Mesenchymal stem cell (in vitro differentiated cells and primary cell): ENCODE measurements at regions not wholly inside any gene's neighbourhood (a gene's known extent, or its start where the extent isn't known, plus 50 kb on each side); places are given as distances from the start of the nearest gene placed in this dataset.

Experiments used
- DNase-seq: peaks from one replicate; pipeline ENCODE4 v3.0.0-alpha.2; 2013
- H2AFZ ChIP-seq: one replicate; pipeline ENCODE4 v1.6.1; 2013; ENCODE audit warnings: low read depth, mild to moderate bottlenecking, control low read depth, inconsistent platforms, low read length, moderate library complexity
- H2AK5ac ChIP-seq: 2 replicates; pipeline ENCODE4 v1.6.1; 2013; ENCODE audit warnings: low read length, moderate library complexity, mild to moderate bottlenecking, inconsistent platforms; ENCODE audit not compliant: severe bottlenecking
- H2BK120ac ChIP-seq: one replicate; pipeline ENCODE4 v1.6.1; 2013; ENCODE audit warnings: low read depth, mild to moderate bottlenecking, inconsistent platforms, low read length, moderate library complexity
- H2BK12ac ChIP-seq, 2 experiments: one replicate each; pipeline ENCODE4 v1.6.1; 2013; ENCODE audit warnings: inconsistent platforms in 2 of 2, low read length in 2 of 2, mild to moderate bottlenecking in 2 of 2, moderate library complexity in 2 of 2, control low read depth in 1 of 2
- H2BK15ac ChIP-seq: one replicate; pipeline ENCODE4 v1.6.1; 2013; ENCODE audit warnings: mild to moderate bottlenecking, low read depth, inconsistent platforms; ENCODE audit not compliant: poor library complexity, severe bottlenecking
- H2BK5ac ChIP-seq: 2 replicates; pipeline ENCODE4 v1.6.1; 2013; ENCODE audit warnings: low read depth, mild to moderate bottlenecking, low read length, control low read depth, inconsistent platforms; ENCODE audit not compliant: poor library complexity, severe bottlenecking
- H3K14ac ChIP-seq, 2 experiments: one replicate each; pipeline ENCODE4 v1.6.1; 2013; ENCODE audit warnings: inconsistent platforms in 2 of 2, low read length in 2 of 2, control low read depth in 1 of 2, mild to moderate bottlenecking in 1 of 2, moderate library complexity in 1 of 2
- H3K18ac ChIP-seq, 2 experiments: one replicate each; pipeline ENCODE4 v1.6.1; 2013; ENCODE audit warnings: inconsistent platforms in 2 of 2, low read length in 2 of 2, control low read depth in 1 of 2, low read depth in 1 of 2, mild to moderate bottlenecking in 1 of 2
- H3K23ac ChIP-seq, 2 experiments: one replicate each; pipeline ENCODE4 v1.6.1; 2013; ENCODE audit warnings: inconsistent platforms in 2 of 2, low read length in 2 of 2, mild to moderate bottlenecking in 2 of 2, moderate library complexity in 2 of 2, control low read depth in 1 of 2
- H3K27ac ChIP-seq: 2 replicates; pipeline ENCODE4 v1.5.1; 2013; ENCODE audit warnings: mild to moderate bottlenecking, moderate library complexity, low read length, control low read depth, inconsistent platforms; ENCODE audit not compliant: poor library complexity, severe bottlenecking
- H3K27me3 ChIP-seq, 2 experiments: 2 replicates each; pipeline versions ENCODE4 v1.6.1 to v1.7.0; 2013; ENCODE audit warnings: low read length in 2 of 2, mild to moderate bottlenecking in 2 of 2, moderate library complexity in 2 of 2, control low read depth in 1 of 2, inconsistent platforms in 1 of 2; ENCODE audit not compliant: control insufficient read depth in 1 of 2, insufficient read depth in 1 of 2
- H3K36me3 ChIP-seq, 2 experiments: 2 replicates each; pipeline versions ENCODE4 v1.6.1 to v1.7.0; 2013; ENCODE audit warnings: low read length in 2 of 2, control low read depth in 1 of 2, inconsistent platforms in 1 of 2, low read depth in 1 of 2, mild to moderate bottlenecking in 1 of 2; ENCODE audit not compliant: insufficient read depth in 2 of 2, control insufficient read depth in 1 of 2
- H3K4ac ChIP-seq, 2 experiments: one replicate each; pipeline ENCODE4 v1.6.1; 2013; ENCODE audit warnings: inconsistent platforms in 2 of 2, low read length in 2 of 2, mild to moderate bottlenecking in 2 of 2, moderate library complexity in 2 of 2, control low read depth in 1 of 2, low read depth in 1 of 2
- H3K4me1 ChIP-seq: 2 replicates; pipeline ENCODE4 v1.6.1; 2013; ENCODE audit warnings: low read depth, low read length, control low read depth; ENCODE audit not compliant: control insufficient read depth, insufficient read depth
- H3K4me2 ChIP-seq: 2 replicates; pipeline ENCODE4 v1.6.1; 2013; ENCODE audit warnings: low read length, mild to moderate bottlenecking, inconsistent platforms; ENCODE audit not compliant: poor library complexity, severe bottlenecking
- H3K4me3 ChIP-seq, 2 experiments: 2 replicates each; pipeline versions ENCODE4 v1.5.1 to v1.7.0; 2013; ENCODE audit warnings: low read length in 2 of 2, mild to moderate bottlenecking in 2 of 2, control low read depth in 1 of 2, low read depth in 1 of 2; ENCODE audit not compliant: insufficient read depth in 1 of 2
- H3K79me1 ChIP-seq: replicated peaks from 2 replicates; pipeline ENCODE4 v1.6.1; 2013; ENCODE audit warnings: mild to moderate bottlenecking, control low read depth, low read length, inconsistent platforms; ENCODE audit not compliant: poor library complexity, severe bottlenecking
- H3K9ac ChIP-seq: 2 replicates; pipeline ENCODE4 v1.7.0; 2013; ENCODE audit warnings: mild to moderate bottlenecking, low read length, moderate library complexity
- H3K9me3 ChIP-seq: 2 replicates; pipeline ENCODE4 v1.7.0; 2013; ENCODE audit warnings: mild to moderate bottlenecking, low read length; ENCODE audit not compliant: control insufficient read depth
- H4K8ac ChIP-seq: one replicate; pipeline ENCODE4 v1.6.1; 2013; ENCODE audit warnings: inconsistent platforms, mild to moderate bottlenecking, low read length, moderate library complexity
- H4K91ac ChIP-seq: one replicate; pipeline ENCODE4 v1.6.1; 2013; ENCODE audit warnings: mild to moderate bottlenecking, low read length, inconsistent platforms
- WGBS: methylation state at CpG from one replicate; pipeline ENCODE4 v1.1.7; 2013; ENCODE audit warnings: mixed read lengths; 5-methylcytosine and 5-hydroxymethylcytosine counted together

DNA sequence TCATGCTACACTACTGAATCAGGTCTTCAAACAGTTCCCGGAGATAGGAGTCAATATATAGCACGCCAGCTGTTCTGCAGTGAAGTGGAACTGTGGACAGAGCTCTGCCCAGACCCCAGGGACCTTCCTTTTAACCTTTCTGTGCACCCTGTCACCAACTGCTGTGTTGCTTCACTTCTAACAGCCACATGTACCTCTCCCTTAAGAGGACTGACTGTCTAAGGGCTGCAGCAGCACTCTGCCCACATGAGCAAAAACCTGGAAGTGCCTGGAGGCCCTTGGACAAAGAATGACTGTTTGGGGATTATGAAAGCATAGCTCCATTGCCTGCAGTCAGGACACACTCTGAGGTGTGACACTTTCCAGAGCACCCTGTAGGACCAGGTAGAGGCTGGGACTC is 88.3 kb upstream of the CTNNB1 start:
- H2AK5ac ChIP-seq: no peak overlapping the region
- no peak overlapping the region for H3K9ac ChIP-seq
- H4K8ac ChIP-seq: no peak overlapping the region
- H3K9me3 ChIP-seq: no peaks in the 10 kb centered on the region
- no peak overlapping the region for H3K14ac ChIP-seq
- H3K23ac ChIP-seq: no peak overlapping the region
- H4K91ac ChIP-seq: no peak overlapping the region
- H2BK120ac ChIP-seq: no peak overlapping the region
- no peak overlapping the region for H3K27ac ChIP-seq
- WGBS: 84% methylated on average over 2 of the region's 2 CpGs
- DNase-seq: peak; percentile 11
- H2BK15ac ChIP-seq: no peak overlapping the region
- H3K4ac ChIP-seq: no peak overlapping the region
- no peak overlapping the region for H3K18ac ChIP-seq
- H3K4me1 ChIP-seq: no peaks in the 10 kb centered on the region
- H3K79me1 ChIP-seq: no peaks in the 10 kb centered on the region
- no peaks in the 10 kb centered on the region for H3K36me3 ChIP-seq
- H3K4me2 ChIP-seq: no peak overlapping the region
- H3K4me3 ChIP-seq: no peak overlapping the region
- H3K27me3 ChIP-seq: peaks cover 9 to 12% of the 10 kb centered on the region in 2 experiments
- H2BK5ac ChIP-seq: no peak overlapping the region
- H2AFZ ChIP-seq: no peak overlapping the region
- no peak overlapping the region for H2BK12ac ChIP-seq

DNA sequence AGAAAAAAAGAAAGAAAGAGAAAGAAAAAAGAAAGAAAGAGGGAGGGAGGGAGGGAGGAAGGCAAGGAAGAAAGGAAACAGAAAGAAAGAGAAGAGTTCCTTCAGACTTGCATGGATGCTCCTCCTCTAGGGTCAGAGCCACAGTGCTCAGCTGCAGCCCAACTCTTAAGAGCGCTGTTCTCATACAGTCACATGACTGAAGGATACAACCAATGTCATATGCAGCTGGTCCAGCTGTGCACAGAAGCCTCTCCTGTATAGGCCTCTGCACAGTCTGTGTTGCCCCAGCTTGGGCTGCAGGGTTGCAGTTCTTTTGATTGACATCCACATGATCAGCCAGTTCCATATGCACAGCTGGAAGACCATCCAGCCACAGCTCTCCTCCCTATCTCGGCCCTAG is 86.8 kb upstream of the CTNNB1 start:
- 69% methylated on average over 2 of the region's 2 CpGs for WGBS
- Histone ChIP-seq H3K4me2 (no peak overlapping the region), H4K91ac (no peak overlapping the region)

DNA sequence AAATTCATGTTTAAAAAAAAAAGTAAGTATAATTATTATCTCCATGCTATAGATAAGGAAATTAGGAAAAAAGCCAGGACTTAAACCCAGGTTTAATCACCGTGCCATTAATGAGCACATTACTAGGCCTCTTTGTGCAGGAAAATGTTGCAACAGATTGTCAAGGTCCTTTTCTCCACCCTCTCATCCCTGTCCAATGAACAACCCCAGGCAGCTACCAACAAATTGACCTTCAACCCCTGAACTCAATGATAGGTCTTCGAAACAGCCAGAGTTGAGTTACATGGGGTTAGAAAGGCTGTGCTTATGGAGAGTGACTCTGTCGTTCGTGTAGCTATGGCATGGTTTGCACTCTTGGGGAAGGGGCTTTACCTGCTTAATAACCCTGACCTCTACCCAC is 84.2 kb upstream of the CTNNB1 start:
- H3K4ac ChIP-seq: peak overlapping the region in 1 of 2 experiments; percentile 48
- no peak overlapping the region for H4K91ac ChIP-seq
- no peaks in the 10 kb centered on the region for H3K79me1 ChIP-seq
- H4K8ac ChIP-seq: no peak overlapping the region
- 100% methylated on average over 4 of the region's 4 CpGs for WGBS
- no peak overlapping the region for H2BK5ac ChIP-seq
- H3K4me2 ChIP-seq: no peak overlapping the region
- H3K14ac ChIP-seq: no peak overlapping the region
- H3K27ac ChIP-seq: no peak overlapping the region
- H2BK12ac ChIP-seq: no peak overlapping the region
- H3K4me3 ChIP-seq: no peak overlapping the region
- H3K23ac ChIP-seq: no peak overlapping the region
- H3K18ac ChIP-seq: no peak overlapping the region
- peaks cover 10% of the 10 kb centered on the region for H3K4me1 ChIP-seq
- no peaks in the 10 kb centered on the region for H3K36me3 ChIP-seq
- no peak for DNase-seq
- no peak overlapping the region for H3K9ac ChIP-seq
- no peak overlapping the region for H2AK5ac ChIP-seq
- H3K9me3 ChIP-seq: no peaks in the 10 kb centered on the region
- H2BK15ac ChIP-seq: no peak overlapping the region
- no peak overlapping the region for H2BK120ac ChIP-seq
- H2AFZ ChIP-seq: no peak overlapping the region
- peaks cover 2 to 8% of the 10 kb centered on the region in 2 experiments for H3K27me3 ChIP-seq

More for the DNA sequence above, 86.8 kb upstream of the CTNNB1 start:
- no peaks in the 10 kb centered on the region for H3K79me1 ChIP-seq
- no peak overlapping the region for H3K14ac ChIP-seq
- no peak overlapping the region for H2BK120ac ChIP-seq
- no peak overlapping the region for H2BK12ac ChIP-seq
- H3K27ac ChIP-seq: no peak overlapping the region
- no peak overlapping the region for H3K4me3 ChIP-seq
- H2BK5ac ChIP-seq: no peak overlapping the region
- H3K9ac ChIP-seq: no peak overlapping the region
- H3K36me3 ChIP-seq: no peaks in the 10 kb centered on the region
- no peak overlapping the region for H2AFZ ChIP-seq
- H3K23ac ChIP-seq: no peak overlapping the region
- H2AK5ac ChIP-seq: no peak overlapping the region
- DNase-seq: no peak
- no peaks in the 10 kb centered on the region for H3K9me3 ChIP-seq
- peaks cover 6% of the 10 kb centered on the region for H3K4me1 ChIP-seq
- no peak overlapping the region for H3K18ac ChIP-seq
- no peak overlapping the region for H4K8ac ChIP-seq
- peaks cover 9 to 12% of the 10 kb centered on the region in 2 experiments for H3K27me3 ChIP-seq
- H2BK15ac ChIP-seq: no peak overlapping the region
- H3K4ac ChIP-seq: no peak overlapping the region

DNA sequence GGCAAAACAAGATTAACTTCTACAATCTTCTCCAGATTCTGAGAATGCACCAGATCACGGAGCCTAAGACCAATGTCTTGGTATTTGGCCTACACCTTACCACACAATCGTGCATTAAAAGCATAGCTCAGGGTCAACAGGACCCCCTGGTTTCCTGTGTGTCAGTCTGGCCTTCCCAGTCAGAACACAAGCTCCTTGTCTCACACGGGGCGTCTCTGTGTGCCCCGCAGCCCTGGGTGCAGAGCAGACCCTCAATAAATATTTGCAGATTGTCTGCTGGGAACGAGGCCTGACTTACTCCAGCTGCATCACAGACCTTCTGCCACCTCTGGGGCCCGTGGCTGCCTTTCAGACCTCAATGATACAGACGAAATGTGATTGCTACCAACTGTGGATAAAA is 82.5 kb upstream of the CTNNB1 start:
- H2BK12ac ChIP-seq: peak overlapping the region; percentile 33 to 49
- WGBS: 90% methylated on average over 8 of the region's 8 CpGs
- no peak overlapping the region for H2AFZ ChIP-seq
- H2BK15ac ChIP-seq: peak overlapping the region; percentile 86
- peak overlapping the region; percentile 3 to 57 for H3K4ac ChIP-seq
- no peak overlapping the region for H3K4me2 ChIP-seq
- no peak overlapping the region for H3K4me3 ChIP-seq
- H4K8ac ChIP-seq: peak overlapping the region; percentile 66
- no peak for DNase-seq
- peak overlapping the region; percentile 34 for H2AK5ac ChIP-seq
- no peaks in the 10 kb centered on the region for H3K79me1 ChIP-seq
- peaks cover 3% of the 10 kb centered on the region for H3K9me3 ChIP-seq
- H3K23ac ChIP-seq: no peak overlapping the region
- peak overlapping the region; percentile 25 for H4K91ac ChIP-seq
- peak overlapping the region; percentile 87 for H2BK120ac ChIP-seq
- no peak overlapping the region for H2BK5ac ChIP-seq
- no peak overlapping the region for H3K9ac ChIP-seq
- H3K27ac ChIP-seq: peak overlapping the region; percentile 8
- no peaks in the 10 kb centered on the region for H3K36me3 ChIP-seq
- H3K27me3 ChIP-seq: peaks cover 0 to under 1% of the 10 kb centered on the region in 2 experiments
- peak overlapping the region; percentile 4 to 77 for H3K18ac ChIP-seq
- H3K14ac ChIP-seq: no peak overlapping the region
- H3K4me1 ChIP-seq: peaks cover 12% of the 10 kb centered on the region
